GM21825 (cell line): ENCODE measurements at regions not wholly inside any gene's neighbourhood (a gene's known extent, or its start where the extent isn't known, plus 50 kb on each side); places are given as distances from the start of the nearest gene placed in this dataset.
"Not testable (repeated sequence)": the region's sequence is repeated elsewhere in the genome, so short reads cannot be mapped to it uniquely, and the experiment has no call there.

Experiments
- ATAC-seq: cut with Tn5 transposase; IDR thresholded peaks from one replicate; pipeline ENCODE4 v1.9.1; 2021; ENCODE audit warnings: mild to moderate bottlenecking, moderate library complexity; ENCODE audit not compliant: unreplicated experiment

DNA sequence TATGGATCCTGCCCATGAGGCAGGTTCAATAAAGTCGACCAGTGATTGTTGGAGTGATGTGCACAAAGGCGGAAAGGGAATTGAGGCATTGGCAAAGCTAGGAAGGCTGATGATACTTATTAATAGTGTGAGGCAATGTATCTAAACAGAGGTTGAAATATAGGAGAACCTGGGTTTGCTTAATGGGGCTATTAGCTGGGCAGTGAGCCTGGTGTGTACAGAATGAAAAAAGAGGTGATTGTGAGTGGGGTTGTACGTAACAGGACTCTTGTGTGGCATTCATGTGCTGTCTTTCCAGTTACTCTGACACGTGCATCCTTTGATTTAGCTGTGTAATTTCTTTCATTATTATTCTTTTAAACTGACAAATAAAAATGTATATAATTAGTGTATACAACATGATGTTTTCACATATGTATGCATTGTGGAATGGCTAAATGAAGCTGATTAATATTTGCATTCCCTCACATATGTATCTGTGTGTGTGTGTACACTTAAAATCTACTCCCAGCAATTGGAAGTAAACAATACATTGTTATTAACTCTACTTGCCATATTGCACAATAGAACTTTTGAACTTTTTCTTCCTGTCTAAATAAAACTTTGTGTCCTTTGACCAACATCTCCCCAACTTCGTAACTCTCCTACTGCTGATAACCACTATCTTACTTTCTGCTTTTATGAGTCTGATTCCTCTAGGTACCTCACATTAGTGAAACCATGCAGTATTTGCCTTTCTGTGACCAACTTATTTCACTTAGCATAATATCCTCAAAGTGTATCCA lies 220.5 kb upstream of the SLC35B3 start:
- ATAC-seq = no peak

DNA sequence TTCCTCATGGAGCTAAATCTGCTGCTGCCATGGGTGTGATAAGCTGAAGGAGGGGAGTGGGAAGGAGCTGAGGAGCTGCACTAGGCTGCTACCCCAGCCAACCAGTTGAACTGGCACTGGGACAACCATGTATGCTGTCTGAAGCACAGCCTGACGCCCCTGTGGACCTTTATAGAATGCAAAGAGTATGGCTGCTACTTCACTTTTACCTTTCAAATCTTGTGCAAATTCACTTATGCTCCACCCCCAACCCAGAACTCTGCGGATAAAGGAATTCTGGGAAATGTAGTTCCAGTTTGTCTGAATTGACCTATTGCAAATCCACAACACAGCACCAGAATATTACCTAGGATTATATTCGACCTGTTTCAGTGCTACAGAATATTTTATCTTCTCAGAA lies 217.4 kb upstream of the SLC35B3 start:
- no peak for ATAC-seq

DNA sequence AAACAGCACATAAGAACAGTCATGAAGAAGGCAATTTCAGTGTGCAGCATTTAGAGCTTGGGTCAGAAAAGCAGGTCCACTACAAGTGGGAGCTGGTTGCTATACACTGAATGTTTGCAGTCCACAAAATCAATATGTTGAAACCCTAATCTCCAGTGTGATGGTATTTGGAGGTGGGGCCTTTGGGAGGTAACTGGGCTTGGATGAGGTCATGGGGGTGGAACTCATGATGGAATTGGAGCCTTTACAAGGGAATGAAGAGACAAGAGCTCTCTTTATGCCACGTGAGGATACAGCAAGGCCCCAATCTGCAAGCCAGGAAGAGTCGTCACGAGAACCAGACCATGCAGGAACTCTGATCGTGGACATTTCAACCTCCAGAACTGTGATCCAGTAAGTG lies 216.7 kb upstream of the SLC35B3 start:
- ATAC-seq = no peak

DNA sequence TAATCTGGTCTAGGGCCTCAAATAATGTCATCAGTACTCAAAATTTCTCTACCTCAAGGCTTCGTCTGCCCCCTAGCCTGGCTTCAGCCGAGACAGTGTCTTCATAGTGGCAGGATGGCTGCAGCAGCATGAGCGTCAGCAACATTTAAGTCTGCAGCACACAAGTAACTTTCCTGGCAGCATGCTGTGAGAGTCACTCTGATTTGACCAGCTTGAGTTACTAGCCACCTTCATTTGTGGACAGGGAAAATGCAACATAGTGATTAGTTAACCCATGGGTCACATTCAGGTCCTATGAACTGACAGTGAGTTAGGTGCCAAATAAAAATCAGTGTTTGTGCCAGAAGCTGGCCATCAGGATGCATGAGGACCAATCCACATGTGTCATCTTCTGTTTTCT lies 209.9 kb upstream of the SLC35B3 start:
- no peak for ATAC-seq

- ATAC-seq = no peak
These were observed 209.0 kb upstream of the SLC35B3 start for GRCh38 chr6:8644306-8644705.

- no peak for ATAC-seq
These were observed 207.5 kb upstream of the SLC35B3 start for GRCh38 chr6:8642854-8643253.

- ATAC-seq = no peak
These were observed 206.8 kb upstream of the SLC35B3 start for GRCh38 chr6:8642131-8642530.

DNA sequence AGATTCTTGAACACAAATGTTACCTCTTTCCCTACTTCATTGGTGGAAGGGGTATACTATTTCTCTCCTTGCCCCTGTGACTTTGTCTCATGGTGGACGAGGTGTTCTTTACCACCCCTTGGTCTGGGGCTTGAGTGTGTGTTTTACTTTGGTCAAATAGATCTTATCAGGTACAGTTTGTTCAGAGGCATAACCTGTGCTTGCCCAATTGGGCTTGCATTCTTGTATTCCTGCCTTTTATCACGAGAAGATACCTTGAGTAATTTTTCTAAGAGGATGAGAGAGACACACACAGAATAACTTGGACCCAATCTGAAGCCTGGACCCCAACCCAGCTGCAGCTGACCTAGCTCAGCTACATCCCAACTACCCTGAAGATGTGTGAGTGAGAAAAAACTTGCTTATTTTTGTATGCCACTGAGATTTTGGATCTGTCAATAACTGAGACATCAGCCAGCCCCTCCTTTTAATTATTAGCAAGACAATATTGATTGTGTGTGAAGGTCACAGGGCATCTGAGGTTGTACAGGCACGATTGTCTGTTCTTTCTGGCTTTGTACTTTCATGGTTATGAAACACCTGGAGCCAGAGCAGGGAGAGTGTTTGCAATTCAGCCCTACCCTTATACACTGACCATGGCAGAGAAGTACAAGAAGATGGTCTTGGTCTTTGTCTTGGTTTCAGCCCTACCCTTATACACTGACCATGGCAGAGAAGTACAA lies 204.7 kb upstream of the SLC35B3 start:
- ATAC-seq = no peak

DNA sequence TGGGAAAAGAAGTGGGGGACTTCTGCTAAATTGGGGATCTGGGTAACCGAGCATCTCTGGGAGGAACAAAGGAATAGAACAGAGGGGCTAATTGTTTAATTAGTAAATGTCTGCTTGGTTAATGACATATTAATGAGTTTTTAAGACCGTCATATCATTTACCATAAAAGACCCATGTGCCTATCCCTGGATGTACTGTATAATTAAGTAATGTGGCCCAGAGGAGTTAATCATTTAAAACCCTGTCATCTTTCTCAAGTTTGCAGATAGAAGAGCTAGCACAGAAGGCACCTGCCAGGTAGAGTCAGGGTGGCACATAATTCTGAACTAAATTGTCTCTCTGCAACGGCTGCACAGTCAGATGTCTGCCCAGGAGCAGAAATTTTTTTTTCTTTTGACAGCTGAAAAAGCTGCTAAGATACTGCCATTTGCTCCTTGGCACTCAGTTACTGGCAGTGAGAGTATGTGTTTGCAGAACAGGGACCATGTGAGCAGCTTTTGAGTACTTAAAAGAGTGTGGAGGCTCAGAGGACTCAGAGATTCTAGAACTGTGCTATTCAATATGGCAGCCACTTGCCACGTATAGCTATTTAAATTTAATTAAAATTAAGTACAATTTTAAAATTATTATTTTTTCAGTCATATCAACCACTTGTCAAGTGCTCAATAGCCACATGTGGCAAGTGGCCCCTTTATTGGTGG lies 202.7 kb upstream of the SLC35B3 start:
- ATAC-seq = no peak

DNA sequence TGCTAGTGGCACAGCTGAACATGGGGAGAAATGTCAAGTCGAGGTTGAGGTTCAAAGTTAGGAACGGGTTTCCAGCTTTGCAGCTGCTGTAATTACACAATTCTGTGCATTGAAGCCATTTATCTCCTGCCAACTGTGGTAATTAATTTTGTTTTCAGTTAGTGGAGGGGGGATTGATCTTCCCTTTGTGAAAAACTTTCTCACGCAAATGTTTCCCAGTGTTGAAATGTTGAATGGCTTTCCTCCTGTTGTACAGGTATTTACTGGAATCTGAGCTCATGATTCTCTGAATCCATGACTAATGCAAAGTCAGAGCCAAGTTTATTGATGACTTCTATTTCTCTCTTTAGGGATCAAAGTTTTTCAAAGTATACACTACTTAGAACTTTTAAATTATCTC lies 198.4 kb upstream of the SLC35B3 start:
- no peak for ATAC-seq

GRCh38 chr6:8628736-8629135 lies 193.4 kb upstream of the SLC35B3 start:
- ATAC-seq = no peak

DNA sequence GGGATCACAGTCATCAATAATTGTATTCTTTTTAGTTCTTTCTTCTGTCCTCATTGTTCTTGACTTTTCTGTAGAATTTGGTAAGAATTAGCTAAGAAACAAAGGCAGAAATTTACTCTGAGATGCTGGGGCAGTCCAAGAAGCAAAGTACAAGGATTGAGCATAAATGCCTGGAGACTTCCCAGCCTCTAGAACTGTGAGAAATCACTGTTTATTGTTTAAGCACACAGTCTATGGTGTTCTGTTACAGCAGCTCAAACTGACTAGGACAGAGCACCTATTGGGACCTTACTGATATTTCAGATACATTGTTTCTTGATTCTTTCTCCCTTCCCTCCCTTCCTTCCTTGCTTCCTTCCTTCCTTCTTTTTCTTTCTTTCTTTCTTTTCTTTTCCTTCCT lies 192.7 kb upstream of the SLC35B3 start:
- ATAC-seq = no peak

- no peak for ATAC-seq
These were observed 191.9 kb upstream of the SLC35B3 start for GRCh38 chr6:8627085-8627861.

DNA sequence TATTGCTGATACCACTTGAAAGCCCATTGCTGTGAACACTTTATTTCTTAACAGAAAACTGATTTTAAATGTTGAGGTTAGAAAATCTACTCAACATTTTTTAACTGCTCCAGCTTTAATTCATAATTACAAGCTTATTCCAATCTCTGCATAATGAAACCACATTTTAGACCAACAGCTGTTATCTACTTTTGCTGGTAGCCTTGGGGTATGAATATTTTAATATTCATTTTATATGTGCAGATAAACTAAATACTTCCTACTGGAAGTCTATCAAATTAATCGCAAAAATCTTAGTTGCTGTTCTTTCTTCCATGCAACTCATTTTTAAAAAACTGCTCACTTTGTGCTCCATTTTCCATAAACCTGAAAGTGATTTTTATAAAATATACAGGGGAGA lies 189.3 kb upstream of the SLC35B3 start:
- no peak for ATAC-seq

- no peak for ATAC-seq
These were observed 188.1 kb upstream of the SLC35B3 start for GRCh38 chr6:8623441-8623840.

GRCh38 chr6:8619853-8620252 lies 184.5 kb upstream of the SLC35B3 start:
- ATAC-seq = no peak

DNA sequence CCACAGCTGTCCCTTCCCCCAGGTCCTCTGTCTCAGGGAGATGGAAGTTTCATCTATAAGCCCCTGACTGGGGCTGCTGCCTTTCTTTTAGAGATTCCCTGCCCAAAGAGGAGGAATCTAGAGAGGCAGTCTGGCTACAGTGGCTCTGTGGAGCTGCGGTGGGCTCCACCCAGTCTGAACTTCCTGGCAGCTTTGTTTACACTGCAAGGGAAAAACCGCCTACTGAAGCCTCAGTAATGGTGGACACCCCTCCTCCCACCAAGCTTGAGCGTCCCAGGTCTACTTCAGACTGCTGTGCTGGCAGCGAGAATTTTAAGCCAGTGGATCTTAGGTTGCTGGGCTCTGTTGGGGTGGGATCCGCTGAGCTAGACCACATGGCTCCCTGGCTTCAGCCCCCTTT lies 184.1 kb upstream of the SLC35B3 start:
- not testable (repeated sequence) for ATAC-seq

DNA sequence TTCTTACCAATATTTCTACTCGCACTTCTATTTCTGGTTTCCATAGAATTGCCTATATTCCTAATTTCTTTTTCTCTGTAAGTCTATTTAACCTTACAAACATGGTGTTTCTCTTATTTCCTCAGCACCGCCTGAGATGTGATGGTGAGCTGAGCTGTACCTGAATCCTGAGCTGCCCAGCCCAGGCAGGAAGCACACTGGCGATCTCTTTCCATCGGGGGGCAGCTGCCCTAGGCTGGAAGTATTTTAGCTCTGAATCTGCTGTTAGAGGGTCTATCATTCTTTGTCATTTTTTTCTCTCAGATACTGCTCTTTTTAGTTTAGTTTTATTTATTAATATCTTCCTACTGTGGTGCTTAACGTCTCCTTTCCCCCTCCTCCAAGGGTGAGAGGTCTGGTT lies 173.4 kb upstream of the SLC35B3 start:
- no peak for ATAC-seq

GRCh38 chr6:8589941-8590729 lies 154.8 kb upstream of the SLC35B3 start:
- ATAC-seq = no peak

DNA sequence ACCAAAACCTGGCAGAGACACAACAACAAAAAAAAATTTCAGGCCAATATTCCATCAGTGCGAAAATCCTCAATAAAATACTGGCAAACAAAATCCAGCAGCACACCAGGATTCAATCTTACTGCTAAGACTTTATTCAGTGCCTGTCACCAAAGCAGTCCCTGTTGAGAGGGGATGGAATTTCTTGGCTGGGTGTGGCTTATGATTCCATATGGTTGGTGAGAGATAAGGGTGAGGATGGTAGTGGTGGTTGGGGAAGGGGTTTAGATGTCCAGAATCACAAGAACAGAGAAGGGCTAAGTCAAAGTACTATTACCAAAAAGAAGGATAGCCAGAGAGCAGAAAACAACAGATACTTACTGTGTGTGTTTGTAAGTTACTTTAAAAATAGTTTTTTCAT lies 152.8 kb upstream of the SLC35B3 start:
- ATAC-seq = no peak
